ENCODE measurements at regions not wholly inside any gene's neighbourhood (a gene's known extent, or its start where the extent isn't known, plus 50 kb on each side); places are given as distances from the start of the nearest gene placed in this dataset.
A peak's percentile ranks its signal among the peaks of the same experiment; 100 is the strongest.

- H4K5ac ChIP-seq (ENCODE audit: insufficient read length, low read depth, low read length), result no peak overlapping the region
- H3K4me1 ChIP-seq (replicated peaks in 1 of 4; ENCODE audit: control insufficient read depth in 3 of 4, insufficient read depth in 4 of 4, low read length in 3 of 4), result no peaks in the 10 kb centered on the region
- FAIRE-seq, result no peak
- H3K9ac ChIP-seq (replicated peaks in 1 of 4; ENCODE audit: extremely low read depth in 1 of 4, low read depth in 3 of 4, low read length in 3 of 4), result no peak overlapping the region
- no peak overlapping the region for H3K4me2 ChIP-seq (ENCODE audit: insufficient read depth in 1 of 2, low read depth in 2 of 2, low read length in 2 of 2)
- no peak overlapping the region for H3K4ac ChIP-seq (replicated peaks; ENCODE audit: insufficient read length, low read depth, low read length)
- H4K8ac ChIP-seq (ENCODE audit: extremely low read depth, insufficient read depth, low read length), result no peak overlapping the region
- peak overlapping the region; percentile 56; the same call in 1 of the 2 replicates for H2AFZ ChIP-seq (ENCODE audit: low read length)
- H2BK120ac ChIP-seq (replicated peaks; ENCODE audit: low read depth, low read length), result no peak overlapping the region
- no peak overlapping the region for H3K23ac ChIP-seq (ENCODE audit: insufficient read length)
- no peaks in the 10 kb centered on the region for H4K20me1 ChIP-seq (replicated peaks in 1 of 2; ENCODE audit: control insufficient read depth in 1 of 2, insufficient read depth in 2 of 2, low read length in 2 of 2)
- TF ChIP-seq TBP (IDR thresholded peaks at IDR 0.05; ENCODE audit: low read depth, low read length) (no peak), CBX8 (IDR thresholded peaks at IDR 0.05; ENCODE audit: borderline replicate concordance, low read depth, low read length) (no peak), CREB1 (IDR thresholded peaks at IDR 0.05) (no peak), SRF (IDR thresholded peaks at IDR 0.05; ENCODE audit: low read depth, low read length) (no peak), EP300 (IDR thresholded peaks at IDR 0.05; ENCODE audit: borderline replicate concordance in 1 of 2, low read depth in 2 of 2, low read length in 2 of 2) (no peak)
- no peaks in the 10 kb centered on the region for H3K27me3 ChIP-seq (replicated peaks in 1 of 4; ENCODE audit: control insufficient read depth in 3 of 4, extremely low read depth in 1 of 4, insufficient read depth in 3 of 4, low read length in 3 of 4)
- no peaks in the 10 kb centered on the region for H3K79me2 ChIP-seq (ENCODE audit: control insufficient read depth in 1 of 2, insufficient read depth in 2 of 2, low read length in 2 of 2)
- no peak overlapping the region for H2BK12ac ChIP-seq (ENCODE audit: low read depth, low read length)
- no peak overlapping the region for H4K91ac ChIP-seq (replicated peaks; ENCODE audit: insufficient read length, low read length)
- DNase-seq (ENCODE audit: low read depth in 1 of 2, low spot score in 2 of 2), result no peak
- no peaks in the 10 kb centered on the region for H3K23me2 ChIP-seq (ENCODE audit: low read depth, low read length)
- no peak overlapping the region for H3K14ac ChIP-seq (ENCODE audit: insufficient read length)
- H3K36me3 ChIP-seq (ENCODE audit: control insufficient read depth in 2 of 4, insufficient read depth in 4 of 4, low read length in 3 of 4), result no peaks in the 10 kb centered on the region
- no peak overlapping the region for H3K18ac ChIP-seq (ENCODE audit: extremely low read depth, low read length)
- H3K56ac ChIP-seq (replicated peaks; ENCODE audit: insufficient read length, low read depth, low read length), result no peak overlapping the region
- no peaks in the 10 kb centered on the region for H3K79me1 ChIP-seq (ENCODE audit: low read depth, low read length)
- no peak overlapping the region for H2AK5ac ChIP-seq (ENCODE audit: low read depth, low read length)
- no peak overlapping the region for H3K4me3 ChIP-seq (ENCODE audit: extremely low read depth in 1 of 4, insufficient read depth in 2 of 4, low read depth in 3 of 4, low read length in 4 of 4)
- H2BK5ac ChIP-seq (ENCODE audit: low read depth, low read length), result no peak overlapping the region
- no peaks in the 10 kb centered on the region for H3K9me3 ChIP-seq (ENCODE audit: insufficient read depth in 2 of 2, low read depth in 1 of 2, low read length in 1 of 2)
- 91% methylated on average over 9 of the region's 9 CpGs; no CpG with 5 or more reads in 1 of the 2 experiments for WGBS, 2 experiments (ENCODE audit: extremely low coverage in 1 of 2, insufficient coverage in 1 of 2, insufficient read length in 1 of 2, insufficient replicate concordance in 2 of 2, low coverage in 1 of 2, low lambda C conversion rate in 2 of 2, missing lambda C conversion rate in 1 of 2)
- no peak overlapping the region for H3K27ac ChIP-seq (ENCODE audit: low read depth, low read length)
- CTCF ChIA-PET (ENCODE audit: partially characterized antibody), result no interaction called here
- POLR2A ChIA-PET (ENCODE audit: partially characterized antibody), result no interaction called here
- no peak overlapping the region for H2BK15ac ChIP-seq (ENCODE audit: low read length)
- no peak overlapping the region for H2BK20ac ChIP-seq (ENCODE audit: low read length)
Measured at GRCh38 chr16:52611817-52612673, 65.1 kb upstream of the TOX3 start.
